GM21737 (cell line): ENCODE measurements at regions not wholly inside any gene's neighbourhood (a gene's known extent, or its start where the extent isn't known, plus 50 kb on each side); places are given as distances from the start of the nearest gene placed in this dataset.

Experiments
- ATAC-seq: cut with Tn5 transposase; IDR thresholded peaks from one replicate; pipeline ENCODE4 v1.9.1; 2021; ENCODE audit warnings: mild to moderate bottlenecking, moderate library complexity; ENCODE audit not compliant: unreplicated experiment

DNA sequence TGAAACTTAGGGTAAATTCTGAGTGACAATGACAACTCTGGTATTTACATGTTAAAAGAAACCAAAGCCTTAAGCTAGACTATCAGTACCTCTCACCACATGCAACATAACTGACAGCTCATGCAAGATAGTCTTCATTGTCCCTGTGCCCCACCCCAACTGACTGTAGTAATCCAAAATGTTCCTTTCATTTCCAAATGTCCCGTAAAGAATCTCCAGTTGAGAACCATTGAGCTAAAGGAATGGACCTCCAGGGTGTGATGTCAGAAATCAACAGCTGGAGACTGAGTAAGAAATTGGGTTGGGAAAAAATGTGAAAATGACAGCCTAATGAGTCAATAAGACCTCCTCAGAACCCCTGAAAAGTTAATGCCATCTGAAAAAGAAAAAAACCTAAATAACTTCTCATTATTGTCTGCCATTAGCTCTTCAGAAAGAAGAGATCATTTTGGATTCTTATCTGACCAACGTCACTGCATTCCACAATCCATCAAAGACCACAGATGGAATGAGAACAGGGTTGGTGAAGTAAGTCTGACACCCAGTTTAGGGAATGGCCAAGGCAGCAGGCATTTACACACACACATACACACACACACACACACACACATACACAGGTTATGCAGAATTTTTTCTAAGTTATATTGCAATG, 51.7 kb upstream of the ACVR2A start:
- ATAC-seq, result no peak

DNA sequence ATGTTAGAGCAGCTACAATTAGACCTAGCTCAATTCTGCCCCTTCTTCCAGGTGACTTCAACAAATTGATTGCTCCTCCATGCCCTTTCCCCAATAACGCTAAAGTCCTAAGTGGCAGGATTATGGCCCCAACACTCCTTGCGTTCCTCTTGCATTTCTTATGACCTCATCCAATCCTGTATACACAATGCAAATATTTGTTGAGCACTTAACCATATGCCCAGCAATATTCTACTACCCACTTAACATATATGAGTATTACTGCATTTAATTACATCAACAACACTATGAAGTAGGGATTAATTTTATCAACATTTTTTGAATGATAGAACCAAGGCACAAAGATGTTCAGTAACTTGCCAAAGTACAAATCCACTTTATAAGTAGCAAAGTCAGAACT, 54.2 kb upstream of the ACVR2A start:
- ATAC-seq, result no peak

DNA sequence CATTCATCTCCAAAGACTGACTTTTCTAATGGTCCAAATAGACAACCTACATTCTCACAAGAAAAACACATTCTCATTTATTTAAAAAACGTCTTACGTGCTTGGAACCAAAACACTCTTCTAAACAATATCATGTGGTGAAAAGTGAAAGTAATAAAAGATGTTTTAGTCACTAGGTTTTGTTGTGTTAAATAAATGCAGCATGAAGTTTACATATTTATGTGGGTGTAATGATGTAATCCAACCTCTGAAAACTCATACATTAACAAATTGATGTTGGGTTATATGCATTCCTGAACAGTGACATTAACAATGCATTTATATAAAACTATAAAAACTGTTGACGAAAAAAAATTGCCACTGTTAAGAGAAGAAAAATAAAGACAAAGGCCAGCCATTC, 55.1 kb upstream of the ACVR2A start:
- no peak for ATAC-seq

DNA sequence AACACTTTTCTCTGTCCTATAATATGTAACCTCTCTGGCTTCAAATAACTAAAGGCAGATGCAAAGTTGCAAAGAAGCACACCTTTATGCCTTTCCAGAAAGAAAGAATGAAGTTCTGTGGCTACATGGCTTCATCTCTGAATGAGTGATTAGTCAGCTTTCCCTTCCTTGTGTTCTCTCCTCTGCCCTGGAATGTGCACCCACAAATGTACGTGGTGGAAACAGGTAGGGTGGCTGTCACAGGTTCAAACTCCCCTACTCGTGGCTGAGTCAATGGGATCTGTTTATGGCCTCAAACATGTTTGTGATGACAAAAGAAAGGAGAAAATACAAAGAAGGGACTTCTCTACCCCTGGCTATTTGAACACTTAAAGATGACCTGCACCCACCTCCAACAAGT, 55.5 kb upstream of the ACVR2A start:
- no peak for ATAC-seq

DNA sequence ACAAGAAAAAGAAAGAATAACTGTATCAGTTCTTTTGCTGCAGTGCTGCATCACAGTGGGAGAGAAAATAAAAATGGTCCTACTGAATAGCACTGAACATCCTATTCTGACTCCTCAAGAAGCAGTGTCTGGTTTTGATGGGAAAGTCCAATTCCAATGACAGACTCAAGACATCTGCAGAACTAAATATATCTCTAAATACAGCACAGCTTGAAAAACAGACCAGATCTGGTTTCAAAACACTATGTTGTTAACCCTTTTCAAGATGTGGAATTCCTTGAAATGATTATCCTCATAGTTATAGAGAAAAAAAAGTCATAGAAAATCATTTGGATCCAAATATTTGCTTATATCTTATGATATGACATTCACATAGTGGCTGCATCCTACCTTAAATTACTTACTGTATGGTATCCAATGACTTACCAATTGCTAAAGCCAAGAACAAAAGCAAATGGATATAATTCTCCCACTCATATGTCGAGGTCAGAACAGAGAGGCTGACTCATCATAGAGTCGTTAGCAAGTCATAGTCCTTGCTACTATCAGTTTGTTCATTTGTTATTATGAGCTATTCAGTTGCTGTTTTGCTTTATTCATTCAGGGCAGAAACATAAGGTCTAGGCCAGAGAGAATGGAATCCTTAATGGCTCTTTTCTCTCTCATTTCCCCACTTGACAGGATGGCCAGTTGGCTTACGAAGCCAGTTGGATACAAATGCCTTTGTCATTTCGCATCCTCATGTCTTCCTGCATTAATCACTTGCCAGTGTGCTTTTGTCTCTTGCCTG, 62.5 kb upstream of the ACVR2A start:
- ATAC-seq, result no peak

DNA sequence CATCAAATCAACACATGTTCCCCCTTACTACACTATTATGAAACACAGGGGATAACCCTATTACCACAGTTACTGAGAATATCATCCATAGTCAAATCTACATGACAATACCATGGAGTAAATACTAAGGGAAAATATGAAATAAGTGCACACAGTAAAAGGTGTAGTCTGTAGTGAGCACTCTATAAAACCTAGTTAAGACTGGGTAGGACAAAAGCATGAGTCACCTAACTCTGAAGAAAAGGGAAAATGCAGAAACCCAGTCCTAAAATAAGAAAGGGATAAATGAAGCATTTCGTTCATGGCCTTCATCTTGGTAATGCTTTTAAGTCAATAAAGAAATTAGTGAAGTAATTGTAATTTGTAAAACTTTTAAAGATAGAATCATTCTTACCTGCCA, 65.4 kb upstream of the ACVR2A start:
- no peak for ATAC-seq

DNA sequence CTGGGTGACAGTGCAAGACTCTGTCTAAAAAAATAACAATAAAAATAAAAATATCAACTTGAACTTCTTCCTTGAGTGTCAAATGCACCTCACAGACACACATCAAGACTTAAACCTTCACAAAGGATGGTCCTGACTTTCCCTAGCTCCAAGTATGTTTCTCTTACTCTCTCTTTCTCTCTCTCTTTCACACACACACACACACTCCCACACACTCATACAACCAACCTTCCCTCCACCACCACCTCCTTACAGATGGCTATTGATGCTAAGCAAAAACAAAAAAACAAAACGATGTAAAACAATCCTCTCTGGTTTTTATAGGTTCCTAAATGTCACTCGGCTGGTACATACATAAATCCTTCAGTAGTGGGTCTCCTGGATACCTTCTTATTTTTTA, 67.4 kb upstream of the ACVR2A start:
- no peak for ATAC-seq

DNA sequence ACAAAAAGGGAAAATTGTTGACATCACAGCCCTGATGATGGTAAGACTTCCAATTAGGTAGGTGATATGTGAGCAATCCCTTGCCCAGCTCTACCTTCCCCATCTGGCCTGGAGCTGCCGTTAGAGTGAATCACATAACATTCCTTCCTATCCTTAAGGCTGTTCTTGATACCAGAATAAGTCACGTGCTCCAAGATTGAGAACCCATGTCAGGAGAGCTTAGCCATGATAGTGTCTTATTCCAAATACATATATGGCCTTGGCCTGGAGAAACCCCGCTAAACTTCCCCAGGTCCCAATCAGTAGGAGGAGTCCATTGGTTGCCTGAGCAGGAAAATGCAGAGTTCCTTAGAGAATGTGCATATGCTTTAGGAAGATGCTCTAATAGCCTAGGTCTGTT, 70.0 kb upstream of the ACVR2A start:
- ATAC-seq, result no peak

DNA sequence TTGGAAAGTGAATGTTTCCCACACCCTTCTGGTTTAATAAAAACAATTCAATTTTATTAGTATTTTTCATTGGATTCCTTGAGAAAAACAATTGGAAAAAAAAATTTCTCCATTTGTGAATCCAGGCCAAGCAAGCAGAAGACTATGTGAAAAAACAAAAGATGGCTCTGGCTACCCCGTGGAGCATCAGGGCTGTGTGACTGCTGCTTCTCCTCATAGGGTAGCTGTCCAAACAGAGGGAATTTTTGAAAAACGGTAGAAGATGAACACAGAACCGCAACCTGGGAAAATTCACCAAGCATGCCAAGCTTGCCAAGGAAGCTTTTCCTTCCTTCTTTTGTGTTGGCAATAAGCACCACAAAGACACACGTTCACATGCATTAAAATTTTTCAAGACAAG, 71.3 kb upstream of the ACVR2A start:
- no peak for ATAC-seq

DNA sequence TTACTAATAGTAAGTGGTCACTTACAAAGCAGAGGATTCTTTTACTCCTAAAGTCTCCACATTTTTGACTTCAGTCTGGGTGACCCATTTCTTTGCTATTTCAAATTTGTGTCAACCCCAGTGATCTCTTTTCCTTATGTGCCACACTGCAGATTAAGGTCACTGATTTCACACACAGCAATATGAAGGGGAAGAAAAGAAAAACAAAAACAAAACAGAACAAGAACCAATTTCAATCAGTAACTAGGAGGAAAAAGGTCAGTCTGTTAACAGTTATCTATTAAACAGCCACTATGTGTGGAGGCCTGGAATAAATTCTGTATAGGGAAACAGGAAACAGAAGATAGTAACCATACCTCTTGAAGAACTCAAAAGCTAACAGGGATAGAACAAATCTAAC, 72.0 kb upstream of the ACVR2A start:
- no peak for ATAC-seq

DNA sequence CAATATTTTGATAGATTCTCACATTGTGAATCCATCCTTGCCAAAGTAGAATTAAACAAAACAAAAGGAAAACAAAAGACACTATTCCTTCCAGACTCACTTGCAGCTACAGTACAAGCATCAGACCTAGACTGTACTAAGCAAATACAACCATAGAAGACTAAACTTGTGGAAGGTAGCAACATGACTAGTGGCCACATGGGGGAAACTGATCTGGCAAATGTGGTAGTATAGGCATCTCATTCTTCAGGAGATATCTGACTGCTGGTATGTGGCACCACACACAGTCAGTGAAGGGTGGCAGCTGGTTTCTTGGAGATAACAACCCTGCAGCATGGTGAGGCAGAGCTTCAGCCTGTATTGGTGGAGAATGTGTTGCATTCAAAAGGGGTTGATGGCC, 81.0 kb upstream of the ACVR2A start:
- ATAC-seq, result no peak

DNA sequence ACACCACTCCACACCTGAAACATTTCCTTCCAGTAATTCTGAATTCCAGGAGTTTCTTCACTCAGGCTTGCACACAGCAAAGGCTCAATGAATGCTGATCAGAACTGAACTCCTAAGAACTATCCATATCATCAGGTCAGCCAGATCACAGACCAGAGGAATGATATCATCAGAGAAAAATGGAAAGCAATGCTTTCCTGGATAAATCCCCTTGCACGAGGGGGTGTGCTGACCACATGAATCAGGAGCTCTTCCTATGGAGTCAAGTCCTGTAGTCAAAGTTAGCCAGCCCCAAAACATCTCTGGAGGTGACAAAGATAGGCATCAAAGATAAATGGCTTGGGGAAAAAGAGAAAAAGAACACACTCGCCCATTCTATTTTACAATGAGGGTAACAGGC, 83.8 kb upstream of the ACVR2A start:
- no peak for ATAC-seq

DNA sequence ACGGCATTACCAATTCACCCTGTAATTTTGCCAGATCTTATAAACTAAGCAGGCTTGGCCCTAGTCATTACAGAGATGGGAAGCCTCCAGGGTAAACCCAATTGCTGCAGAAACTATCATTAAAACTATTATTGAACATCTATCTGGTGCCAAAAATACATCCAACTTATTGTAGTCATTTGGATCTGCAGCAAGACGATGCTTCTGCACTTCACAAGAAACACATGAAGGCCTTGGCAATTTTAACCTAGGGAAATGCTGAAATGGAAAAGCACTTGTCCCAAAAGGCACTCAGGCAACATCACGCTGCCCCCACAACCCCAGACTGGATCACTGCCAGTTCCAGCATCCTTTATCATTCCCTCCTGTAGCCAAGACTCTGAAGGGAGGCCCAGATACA, 85.3 kb upstream of the ACVR2A start:
- no peak for ATAC-seq

DNA sequence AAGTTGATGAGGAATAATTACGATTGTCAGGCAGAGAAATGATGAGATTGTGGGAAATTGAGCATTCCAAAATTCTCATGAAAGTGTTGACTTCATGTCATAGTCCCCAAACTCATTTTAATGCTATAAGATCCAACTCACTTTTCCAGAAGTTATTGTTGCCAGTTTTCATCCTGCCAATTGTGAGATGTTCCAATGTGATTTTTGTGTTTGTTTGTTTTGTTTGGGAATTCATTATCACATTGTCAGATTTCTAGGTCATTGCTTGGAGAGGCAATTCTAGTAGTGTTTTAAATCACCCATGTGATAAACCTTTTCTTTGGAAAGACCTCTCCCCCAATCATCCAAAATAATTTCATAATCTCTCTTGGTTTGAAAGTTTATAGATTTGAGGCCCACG, 86.0 kb upstream of the ACVR2A start:
- ATAC-seq, result no peak

DNA sequence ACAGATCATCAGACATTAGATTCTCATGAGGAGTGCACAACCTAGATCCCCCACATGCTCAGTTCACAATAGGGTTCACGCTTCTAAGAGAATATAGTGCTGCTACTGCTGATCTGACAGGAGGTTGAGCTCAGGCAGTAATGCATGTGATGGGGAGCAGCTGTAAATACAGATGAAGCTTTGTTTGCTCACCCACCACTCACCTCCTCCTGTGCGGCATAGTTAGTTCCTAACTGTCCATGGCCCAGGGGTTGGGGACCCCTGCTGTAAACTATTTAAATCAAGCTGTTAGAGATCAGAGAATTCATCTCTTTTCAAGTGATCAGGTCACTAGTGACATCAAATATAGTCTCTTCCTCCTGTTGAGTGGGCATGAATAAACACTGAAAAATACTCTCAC, 88.8 kb upstream of the ACVR2A start:
- ATAC-seq, result no peak

DNA sequence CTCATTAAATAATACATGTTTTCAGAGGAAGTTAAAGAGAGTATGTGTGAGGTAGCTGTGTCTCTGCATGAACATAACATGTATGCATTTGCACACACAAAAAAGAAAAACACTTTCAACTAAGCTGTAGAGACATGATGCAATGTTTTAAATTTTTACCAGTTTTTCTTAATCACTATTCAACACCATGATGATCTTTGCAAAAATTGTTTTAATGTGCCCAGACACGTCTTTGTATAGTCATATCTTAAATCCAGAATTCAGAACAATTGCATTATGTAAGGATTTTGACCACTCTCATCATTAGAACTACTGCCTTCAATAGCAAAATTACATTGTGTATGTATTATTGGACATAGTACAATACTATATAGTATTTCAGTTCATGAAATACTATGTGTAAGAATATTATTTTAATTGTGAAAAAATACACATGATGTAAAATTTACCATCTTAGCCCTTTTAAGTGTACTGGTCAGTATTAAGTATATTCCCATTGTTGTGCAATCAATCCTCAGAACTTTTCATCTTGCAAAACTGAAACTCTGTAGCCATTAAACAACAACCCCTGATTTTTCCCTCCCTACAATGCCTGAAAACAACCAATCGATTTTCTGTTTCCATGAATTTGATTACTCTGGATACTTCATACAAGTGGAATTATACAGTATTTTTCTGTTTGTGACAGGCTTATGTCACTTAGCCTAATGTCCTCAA, 104.5 kb upstream of the ACVR2A start:
- no peak for ATAC-seq

DNA sequence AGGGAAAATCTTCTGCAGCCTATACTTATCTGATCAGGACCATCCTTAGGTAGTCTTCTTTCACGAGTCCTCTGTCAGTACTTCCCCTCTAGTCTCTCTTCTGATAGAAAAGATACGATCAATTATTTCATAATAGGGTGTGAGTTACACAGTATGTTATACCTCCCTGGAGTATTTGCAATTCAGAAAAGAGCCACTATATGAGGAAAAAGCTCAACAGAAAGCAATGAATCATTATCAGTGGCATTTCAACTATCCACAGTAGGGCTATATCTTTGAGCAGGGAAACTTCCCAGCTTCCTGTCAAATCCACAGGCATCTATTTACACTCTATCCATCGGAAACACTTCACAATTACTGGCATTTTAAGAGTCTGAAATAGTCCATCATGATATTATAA, 105.3 kb upstream of the ACVR2A start:
- ATAC-seq, result no peak

DNA sequence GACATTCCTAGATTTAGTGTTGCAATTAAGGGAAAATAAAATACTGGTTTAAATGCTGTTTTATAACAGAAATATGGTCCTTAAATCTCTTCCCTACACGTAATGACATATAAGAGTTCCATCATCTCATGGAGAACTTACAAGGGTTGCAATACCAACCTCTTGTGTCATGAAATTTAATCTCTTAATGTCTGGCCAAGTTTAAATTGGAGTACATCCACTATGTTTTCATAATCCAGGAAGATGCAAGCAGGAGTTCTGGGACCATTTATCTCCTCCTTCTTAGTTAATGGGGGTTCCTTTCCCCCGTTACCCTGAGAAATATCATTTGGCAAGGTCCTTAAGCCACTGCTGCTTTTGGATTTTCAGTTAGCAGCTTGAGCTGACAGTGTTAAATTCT, 126.0 kb upstream of the ACVR2A start:
- ATAC-seq, result no peak

DNA sequence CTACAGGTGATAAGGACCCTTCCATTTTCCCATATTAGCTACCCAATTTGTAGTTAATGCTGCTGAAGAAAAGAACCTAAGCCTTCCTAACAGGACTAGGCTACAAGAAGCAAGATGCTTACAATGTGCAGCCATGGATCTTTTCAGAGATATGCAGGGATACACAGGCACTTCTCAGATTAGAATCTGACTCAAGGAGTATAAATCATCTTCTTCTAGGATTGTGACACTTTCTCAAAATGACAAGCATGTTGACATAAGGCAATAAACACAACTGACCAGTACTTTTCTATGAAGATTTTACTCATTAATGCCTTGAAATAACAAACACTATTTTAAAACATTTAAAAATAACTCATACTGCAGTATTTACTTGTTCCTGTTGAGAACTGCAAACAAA, 127.9 kb upstream of the ACVR2A start:
- ATAC-seq, result no peak

DNA sequence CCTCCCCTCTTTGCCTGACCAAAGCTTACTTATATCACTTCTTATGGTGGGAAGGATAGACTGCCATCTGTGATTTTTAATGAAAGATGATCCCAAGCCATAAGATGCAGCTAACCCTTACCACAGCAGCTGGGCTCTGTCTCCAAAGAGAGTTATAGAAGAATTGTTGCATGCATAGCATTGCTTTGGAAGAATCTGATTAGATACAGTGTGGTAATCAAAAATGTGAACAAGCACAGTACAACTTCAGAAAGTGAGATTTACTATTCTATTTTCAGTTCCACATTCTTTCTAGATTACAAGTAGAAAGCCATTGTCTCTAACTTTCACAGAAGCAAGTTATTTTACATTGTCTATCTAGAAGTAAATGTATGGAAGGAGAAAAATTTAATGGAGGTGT, 129.0 kb upstream of the ACVR2A start:
- ATAC-seq, result no peak

DNA sequence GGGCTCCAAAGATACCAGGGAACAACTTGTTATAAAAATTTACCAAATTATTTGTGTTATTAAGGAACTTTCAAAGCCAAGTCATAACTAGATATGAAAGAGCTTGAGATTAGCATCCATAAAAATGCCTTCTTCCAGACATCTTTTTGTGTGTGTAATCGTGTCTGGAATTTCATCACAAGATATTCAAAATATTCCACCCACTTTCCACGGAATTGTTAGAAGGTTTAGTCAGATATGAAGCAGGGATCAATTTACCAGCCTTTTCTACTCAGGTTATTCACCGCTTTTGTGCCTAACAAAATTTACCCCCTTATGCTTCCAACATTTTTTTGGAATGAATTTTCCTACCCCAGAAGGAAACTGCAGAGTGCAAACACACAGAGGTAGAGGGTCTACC, 130.2 kb upstream of the ACVR2A start:
- ATAC-seq, result no peak

DNA sequence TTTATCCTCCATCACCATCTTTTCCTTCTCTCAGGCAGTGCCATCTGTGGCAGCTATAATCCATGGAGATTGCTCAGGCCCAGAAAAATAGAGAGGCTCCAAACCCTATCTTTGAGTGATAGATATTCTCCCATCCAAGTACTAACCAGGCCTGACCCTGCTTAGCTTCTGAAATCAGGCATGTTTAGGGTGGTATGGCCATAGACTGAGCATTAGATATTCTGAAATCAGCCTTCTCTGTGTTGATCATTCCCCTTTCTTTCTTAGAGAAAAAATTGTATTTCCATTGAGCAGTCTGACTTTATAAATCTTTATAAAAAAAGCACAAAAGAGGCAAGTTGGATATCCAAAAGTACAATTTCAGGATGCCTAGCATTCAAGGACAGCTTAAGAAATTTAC, 131.5 kb upstream of the ACVR2A start:
- ATAC-seq, result no peak
